Type B pancreatic cell (in vitro differentiated cells): ENCODE measurements at regions not wholly inside any gene's neighbourhood (a gene's known extent, or its start where the extent isn't known, plus 50 kb on each side); places are given as distances from the start of the nearest gene placed in this dataset.

ENCODE experiments used
- DNase-seq: peaks from one replicate; pipeline ENCODE4 v3.0.0; 2021; ENCODE audit warnings: mixed read lengths; ENCODE audit not compliant: unreplicated experiment; ENCODE audit errors: extremely low spot score
- H3K27ac Mint-ChIP-seq: 2 replicates; pipeline ENCODE4 v1.8.0; 2021; ENCODE audit warnings: mild to moderate bottlenecking, mixed read lengths
- H3K27me3 Mint-ChIP-seq: 2 replicates; pipeline ENCODE4 v1.8.0; 2021; ENCODE audit warnings: mixed read lengths
- H3K36me3 Mint-ChIP-seq: 2 replicates; pipeline ENCODE4 v1.8.0; 2021; ENCODE audit warnings: mixed read lengths
- H3K4me1 Mint-ChIP-seq: one replicate; pipeline ENCODE4 v1.8.0; 2021; ENCODE audit warnings: mixed read lengths; ENCODE audit not compliant: unreplicated experiment
- H3K4me3 Mint-ChIP-seq: 2 replicates; pipeline ENCODE4 v1.8.0; 2021; ENCODE audit warnings: mild to moderate bottlenecking, mixed read lengths
- H3K9me3 Mint-ChIP-seq: 2 replicates; pipeline ENCODE4 v1.8.0; 2021; ENCODE audit warnings: mixed read lengths
- CTCF ChIP-seq: fragments of 200-600 bp; sonication (generic); conservative IDR thresholded peaks from 2 replicates; pipeline ENCODE4 v1.5.0; 2021; ENCODE audit warnings: antibody characterized with exemption, mild to moderate bottlenecking

GRCh38 chr2:78910376-78910775 is 115.1 kb upstream of the REG3G start:
- DNase-seq = no peak
- no peaks in the 10 kb centered on the region for H3K4me1 Mint-ChIP-seq
- H3K9me3 Mint-ChIP-seq = peaks cover 4% of the 10 kb centered on the region
- TF ChIP-seq CTCF = no peak
- no peak overlapping the region for H3K4me3 Mint-ChIP-seq
- no peaks in the 10 kb centered on the region for H3K27me3 Mint-ChIP-seq
- H3K27ac Mint-ChIP-seq = no peak overlapping the region
- H3K36me3 Mint-ChIP-seq = no peaks in the 10 kb centered on the region

- no peaks in the 10 kb centered on the region for H3K4me1 Mint-ChIP-seq
- DNase-seq = no peak
- H3K4me3 Mint-ChIP-seq = no peak overlapping the region
- H3K9me3 Mint-ChIP-seq = peaks cover 9% of the 10 kb centered on the region
- H3K27ac Mint-ChIP-seq = no peak overlapping the region
- H3K36me3 Mint-ChIP-seq = no peaks in the 10 kb centered on the region
- no peaks in the 10 kb centered on the region for H3K27me3 Mint-ChIP-seq
- TF ChIP-seq CTCF = no peak
Observed at GRCh38 chr2:78913257-78913656, 112.2 kb upstream of the REG3G start.

GRCh38 chr2:78925258-78925657 is 100.2 kb upstream of the REG3G start:
- no peak overlapping the region for H3K27ac Mint-ChIP-seq
- no peaks in the 10 kb centered on the region for H3K36me3 Mint-ChIP-seq
- H3K9me3 Mint-ChIP-seq = no peaks in the 10 kb centered on the region
- TF ChIP-seq CTCF = no peak
- peaks cover 6% of the 10 kb centered on the region for H3K27me3 Mint-ChIP-seq
- peaks cover 11% of the 10 kb centered on the region for H3K4me1 Mint-ChIP-seq
- no peak overlapping the region for H3K4me3 Mint-ChIP-seq
- no peak for DNase-seq

GRCh38 chr2:78928502-78928901 is 97.0 kb upstream of the REG3G start:
- DNase-seq = no peak
- Mint-ChIP-seq H3K27ac (no peak overlapping the region), H3K36me3 (no peaks in the 10 kb centered on the region), H3K4me1 (peaks cover 11% of the 10 kb centered on the region), H3K27me3 (peaks cover 3% of the 10 kb centered on the region), H3K9me3 (no peaks in the 10 kb centered on the region), H3K4me3 (no peak overlapping the region)
- no peak for TF ChIP-seq CTCF

- Mint-ChIP-seq H3K4me1 (peaks cover 4% of the 10 kb centered on the region), H3K9me3 (no peaks in the 10 kb centered on the region), H3K4me3 (no peak overlapping the region), H3K27me3 (no peaks in the 10 kb centered on the region), H3K36me3 (no peaks in the 10 kb centered on the region), H3K27ac (no peak overlapping the region)
- TF ChIP-seq CTCF = no peak
- no peak for DNase-seq
Observed at GRCh38 chr2:78940998-78941397, 84.5 kb upstream of the REG3G start.

- H3K9me3 Mint-ChIP-seq = no peaks in the 10 kb centered on the region
- no peak for DNase-seq
- H3K36me3 Mint-ChIP-seq = no peaks in the 10 kb centered on the region
- H3K4me1 Mint-ChIP-seq = peaks cover 4% of the 10 kb centered on the region
- no peak overlapping the region for H3K4me3 Mint-ChIP-seq
- no peak overlapping the region for H3K27ac Mint-ChIP-seq
- no peak for TF ChIP-seq CTCF
- no peaks in the 10 kb centered on the region for H3K27me3 Mint-ChIP-seq
Observed at GRCh38 chr2:78941751-78942150, 83.8 kb upstream of the REG3G start.
